ENCODE measurements at regions not wholly inside any gene's neighbourhood (a gene's known extent, or its start where the extent isn't known, plus 50 kb on each side); places are given as distances from the start of the nearest gene placed in this dataset.

- H3K9me1 ChIP-seq (replicated peaks; ENCODE audit: control insufficient read depth, extremely low read depth, insufficient read depth, low read length) = no peaks in the 10 kb centered on the region
- ChIA-PET POLR2A (no interaction called here), CTCF (no interaction called here)
- dilution Hi-C loops (cut with MboI; ENCODE audit: extremely low pct_ligation_motif_present, low sequenced_read_pairs) (no loop called here), intact Hi-C loops (cut with micrococcal nuclease) (no loop called here)
- BruUV-seq (replicated peaks) = no TSS peak
- H3K9ac ChIP-seq (replicated peaks; ENCODE audit: extremely low read depth, insufficient read depth, low read length) = no peak overlapping the region
- H3K79me2 ChIP-seq (ENCODE audit: control insufficient read depth, insufficient read depth, low read length) = no peaks in the 10 kb centered on the region
- H3K4me2 ChIP-seq (ENCODE audit: insufficient read depth, low read length) = no peak overlapping the region
- FAIRE-seq (no peak), DNase-seq (ENCODE audit: low read depth, low spot score) (no peak)
- no peak overlapping the region for H2AFZ ChIP-seq (ENCODE audit: low read depth, low read length)
- TF ChIP-seq POLR2A (IDR thresholded peaks at IDR 0.05; ENCODE audit: low read depth, low read length) = no peak
- TF ChIP-seq, protein P1, sequence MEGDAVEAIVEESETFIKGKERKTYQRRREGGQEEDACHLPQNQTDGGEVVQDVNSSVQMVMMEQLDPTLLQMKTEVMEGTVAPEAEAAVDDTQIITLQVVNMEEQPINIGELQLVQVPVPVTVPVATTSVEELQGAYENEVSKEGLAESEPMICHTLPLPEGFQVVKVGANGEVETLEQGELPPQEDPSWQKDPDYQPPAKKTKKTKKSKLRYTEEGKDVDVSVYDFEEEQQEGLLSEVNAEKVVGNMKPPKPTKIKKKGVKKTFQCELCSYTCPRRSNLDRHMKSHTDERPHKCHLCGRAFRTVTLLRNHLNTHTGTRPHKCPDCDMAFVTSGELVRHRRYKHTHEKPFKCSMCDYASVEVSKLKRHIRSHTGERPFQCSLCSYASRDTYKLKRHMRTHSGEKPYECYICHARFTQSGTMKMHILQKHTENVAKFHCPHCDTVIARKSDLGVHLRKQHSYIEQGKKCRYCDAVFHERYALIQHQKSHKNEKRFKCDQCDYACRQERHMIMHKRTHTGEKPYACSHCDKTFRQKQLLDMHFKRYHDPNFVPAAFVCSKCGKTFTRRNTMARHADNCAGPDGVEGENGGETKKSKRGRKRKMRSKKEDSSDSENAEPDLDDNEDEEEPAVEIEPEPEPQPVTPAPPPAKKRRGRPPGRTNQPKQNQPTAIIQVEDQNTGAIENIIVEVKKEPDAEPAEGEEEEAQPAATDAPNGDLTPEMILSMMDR (IDR thresholded peaks at IDR 0.05; ENCODE audit: extremely low read depth in 1 of 2, insufficient read depth in 1 of 2, low read depth in 1 of 2, low read length in 2 of 2) = no peak
- TF ChIP-seq, protein P2, sequence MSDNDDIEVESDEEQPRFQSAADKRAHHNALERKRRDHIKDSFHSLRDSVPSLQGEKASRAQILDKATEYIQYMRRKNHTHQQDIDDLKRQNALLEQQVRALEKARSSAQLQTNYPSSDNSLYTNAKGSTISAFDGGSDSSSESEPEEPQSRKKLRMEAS (IDR thresholded peaks at IDR 0.05; ENCODE audit: insufficient read depth, insufficient read length) = no peak
- no peak for TF ChIP-seq EZH2 (IDR thresholded peaks at IDR 0.05; ENCODE audit: borderline replicate concordance, low read depth, low read length, severe bottlenecking)
- TF ChIP-seq POLR2AphosphoS5 (IDR thresholded peaks at IDR 0.05; ENCODE audit: insufficient read depth, low read depth, low read length) = no peak
- no peak for TF ChIP-seq FOS (IDR thresholded peaks at IDR 0.05; ENCODE audit: borderline replicate concordance, insufficient read depth, low read length)
- TF ChIP-seq JUN (IDR thresholded peaks at IDR 0.05; ENCODE audit: borderline replicate concordance, insufficient read depth, insufficient read length, low read depth) = no peak
- no peak for TF ChIP-seq MYC (IDR thresholded peaks at IDR 0.05; ENCODE audit: low read depth, low read length)
- no peaks in the 10 kb centered on the region for H3K27me3 ChIP-seq (ENCODE audit: control insufficient read depth in 2 of 2, insufficient read depth in 2 of 2, low read length in 2 of 2)
- H3K4me1 ChIP-seq (ENCODE audit: control insufficient read depth, extremely low read depth, insufficient read depth, low read length) = no peaks in the 10 kb centered on the region
- H3K27ac ChIP-seq (ENCODE audit: insufficient read depth, low read depth, low read length) = no peak overlapping the region
- no peaks in the 10 kb centered on the region for H3K9me3 ChIP-seq (replicated peaks; ENCODE audit: control insufficient read depth, insufficient read depth, low read length)
- H3K4me3 ChIP-seq (replicated peaks in 1 of 3; ENCODE audit: insufficient read depth in 1 of 3, low read depth in 1 of 3, low read length in 3 of 3) = no peak overlapping the region
- no peaks in the 10 kb centered on the region for H4K20me1 ChIP-seq (replicated peaks; ENCODE audit: control insufficient read depth, extremely low read depth, insufficient read depth, low read length)
- no peaks in the 10 kb centered on the region for H3K36me3 ChIP-seq (ENCODE audit: control insufficient read depth in 2 of 2, extremely low read depth in 1 of 2, insufficient read depth in 2 of 2, low read length in 2 of 2)
Observed at GRCh38 chr1:37282764-37283163, 191.6 kb upstream of the ZC3H12A start.

Data from endothelial cell of umbilical vein (primary cell).